Thoracic aorta (tissue), 2 donors: ENCODE measurements at regions not wholly inside any gene's neighbourhood (a gene's known extent, or its start where the extent isn't known, plus 50 kb on each side); places are given as distances from the start of the nearest gene placed in this dataset.
"Not testable (repeated sequence)": the region's sequence is repeated elsewhere in the genome, so short reads cannot be mapped to it uniquely, and the experiment has no call there.

Experiments
- ATAC-seq: fragments of 150-250 bp; one replicate; pipeline ENCODE4 v1.8.0; 2017; ENCODE audit warnings: low read depth; ENCODE audit not compliant: insufficient number of reproducible peaks, low FRiP score
- DNase-seq: peaks from one replicate; pipeline ENCODE4 v3.0.0-alpha.2; 2020; ENCODE audit warnings: low spot score
- H3K27ac ChIP-seq, 2 donors: fragments of 200-600 bp; sonication (generic); 1 replicate in 1 of 2; 2 replicates in 1 of 2; pipeline ENCODE4 v1.5.1; 2016; ENCODE audit warnings: mild to moderate bottlenecking in 2 of 2, moderate library complexity in 2 of 2
- H3K27me3 ChIP-seq: fragments of 200-600 bp; sonication (generic); replicated peaks from 2 replicates; pipeline ENCODE4 v1.6.0; 2016; ENCODE audit warnings: mild to moderate bottlenecking; ENCODE audit not compliant: insufficient read depth
- H3K36me3 ChIP-seq: fragments of 200-600 bp; sonication (generic); one replicate; pipeline ENCODE4 v1.5.1; 2016
- H3K4me1 ChIP-seq, 2 donors: fragments of 200-600 bp; sonication (generic); 1 replicate in 1 of 2; 2 replicates in 1 of 2; pipeline versions ENCODE4 v1.5.1 to v1.6.0; 2016; ENCODE audit warnings: low read depth in 2 of 2, mild to moderate bottlenecking in 1 of 2; ENCODE audit not compliant: control insufficient read depth in 1 of 2
- H3K4me3 ChIP-seq: fragments of 200-600 bp; sonication (generic); 2 replicates; pipeline ENCODE4 v1.5.1; 2016; ENCODE audit warnings: mild to moderate bottlenecking
- H3K9me3 ChIP-seq: fragments of 200-600 bp; sonication (generic); 2 replicates; pipeline ENCODE4 v1.5.1; 2016
- CTCF ChIP-seq: fragments of 200-600 bp; sonication (generic); IDR thresholded peaks from one replicate; pipeline ENCODE4 v1.5.1; 2019; ENCODE audit warnings: antibody characterized with exemption

GRCh38 chr12:38201461-38202276 is 114.9 kb upstream of the ALG10B start:
- no peak for TF ChIP-seq CTCF
- DNase-seq (no peak), ATAC-seq (no peak)
- no peak overlapping the region for H3K27ac ChIP-seq
- no peak overlapping the region for H3K4me3 ChIP-seq
- no peaks in the 10 kb centered on the region for H3K36me3 ChIP-seq
- H3K9me3 ChIP-seq = no peaks in the 10 kb centered on the region
- no peaks in the 10 kb centered on the region for H3K4me1 ChIP-seq
- H3K27me3 ChIP-seq = no peaks in the 10 kb centered on the region

GRCh38 chr12:38204831-38205230 is 111.7 kb upstream of the ALG10B start:
- DNase-seq = no peak
- H3K27ac ChIP-seq = no peak overlapping the region
- H3K4me3 ChIP-seq = no peak overlapping the region
- no peaks in the 10 kb centered on the region for H3K36me3 ChIP-seq
- no peak for ATAC-seq
- H3K27me3 ChIP-seq = no peaks in the 10 kb centered on the region
- no peaks in the 10 kb centered on the region for H3K4me1 ChIP-seq
- TF ChIP-seq CTCF = no peak
- H3K9me3 ChIP-seq = no peaks in the 10 kb centered on the region

- no peak for ATAC-seq
- no peak overlapping the region for H3K27ac ChIP-seq
- no peak for TF ChIP-seq CTCF
These were observed 94.6 kb upstream of the ALG10B start for GRCh38 chr12:38222011-38222410.

GRCh38 chr12:38238328-38238727 is 78.2 kb upstream of the ALG10B start:
- not testable (repeated sequence) for ATAC-seq, H3K27me3 ChIP-seq

More at GRCh38 chr12:38222011-38222410, 94.6 kb upstream of the ALG10B start:
- Histone ChIP-seq H3K4me1 (no peaks in the 10 kb centered on the region), H3K36me3 (no peaks in the 10 kb centered on the region), H3K27me3 (no peaks in the 10 kb centered on the region), H3K4me3 (no peak overlapping the region), H3K9me3 (no peaks in the 10 kb centered on the region)
- no peak for DNase-seq

GRCh38 chr12:38253778-38254177 is 62.8 kb upstream of the ALG10B start:
- Histone ChIP-seq H3K36me3 (no peaks in the 10 kb centered on the region), H3K4me3 (no peak overlapping the region), H3K27me3 (no peaks in the 10 kb centered on the region), H3K4me1 (no peaks in the 10 kb centered on the region), H3K27ac (no peak overlapping the region), H3K9me3 (no peaks in the 10 kb centered on the region)
- no peak for TF ChIP-seq CTCF
- DNase-seq (no peak), ATAC-seq (no peak)

More at GRCh38 chr12:38238328-38238727, 78.2 kb upstream of the ALG10B start:
- H3K27ac ChIP-seq, H3K4me3 ChIP-seq, H3K4me1 ChIP-seq, H3K9me3 ChIP-seq, H3K36me3 ChIP-seq, DNase-seq: not testable (repeated sequence)

- no peak for TF ChIP-seq CTCF
- no peak for ATAC-seq
- no peak for DNase-seq
These were observed 58.2 kb upstream of the ALG10B start for GRCh38 chr12:38258411-38258810.

More at GRCh38 chr12:38258411-38258810, 58.2 kb upstream of the ALG10B start:
- Histone ChIP-seq H3K4me3 (no peak overlapping the region), H3K27ac (no peak overlapping the region), H3K9me3 (no peaks in the 10 kb centered on the region), H3K4me1 (no peaks in the 10 kb centered on the region), H3K27me3 (no peaks in the 10 kb centered on the region), H3K36me3 (no peaks in the 10 kb centered on the region)
